GM19328 (cell line): ENCODE measurements at regions not wholly inside any gene's neighbourhood (a gene's known extent, or its start where the extent isn't known, plus 50 kb on each side); places are given as distances from the start of the nearest gene placed in this dataset.

Experiments used
- ATAC-seq: cut with Tn5 transposase; IDR thresholded peaks from one replicate; pipeline ENCODE4 v1.9.1; 2021; ENCODE audit warnings: mild to moderate bottlenecking, moderate library complexity; ENCODE audit not compliant: unreplicated experiment

- ATAC-seq, result no peak
These were observed 291.0 kb downstream of the BRD1 start for GRCh38 chr22:49536571-49537131.

GRCh38 chr22:49535527-49536125 is 292.0 kb downstream of the BRD1 start:
- no peak for ATAC-seq

GRCh38 chr22:49535126-49535525 is 292.5 kb downstream of the BRD1 start:
- ATAC-seq, result no peak

GRCh38 chr22:49534386-49534785 is 293.3 kb downstream of the BRD1 start:
- ATAC-seq, result no peak

- ATAC-seq, result no peak
These were observed 293.8 kb downstream of the BRD1 start for GRCh38 chr22:49533886-49534285.

- no peak for ATAC-seq
These were observed 294.5 kb downstream of the BRD1 start for GRCh38 chr22:49532869-49533802.

GRCh38 chr22:49531368-49531791 is 296.3 kb downstream of the BRD1 start:
- ATAC-seq, result no peak

- no peak for ATAC-seq
These were observed 296.9 kb downstream of the BRD1 start for GRCh38 chr22:49530671-49531367.

- ATAC-seq, result no peak
These were observed 299.3 kb downstream of the BRD1 start for GRCh38 chr22:49528420-49528720.

GRCh38 chr22:49527611-49528419 is 299.9 kb downstream of the BRD1 start:
- no peak for ATAC-seq

GRCh38 chr22:49525801-49526535 is 301.7 kb downstream of the BRD1 start:
- ATAC-seq, result no peak

GRCh38 chr22:49525360-49525759 is 302.3 kb downstream of the BRD1 start:
- no peak for ATAC-seq

GRCh38 chr22:49524362-49524761 is 303.3 kb downstream of the BRD1 start:
- ATAC-seq, result no peak

GRCh38 chr22:49523374-49524008 is 304.2 kb downstream of the BRD1 start:
- ATAC-seq, result no peak

- no peak for ATAC-seq
These were observed 304.9 kb downstream of the BRD1 start for GRCh38 chr22:49522582-49523373.

- ATAC-seq, result no peak
These were observed 305.9 kb downstream of the BRD1 start for GRCh38 chr22:49521787-49522224.

GRCh38 chr22:49519117-49519737 is 308.4 kb downstream of the BRD1 start:
- ATAC-seq, result no peak

- ATAC-seq, result no peak
These were observed 309.2 kb downstream of the BRD1 start for GRCh38 chr22:49518436-49518970.
